ENCODE measurements at regions not wholly inside any gene's neighbourhood (a gene's known extent, or its start where the extent isn't known, plus 50 kb on each side); places are given as distances from the start of the nearest gene placed in this dataset.

DNA sequence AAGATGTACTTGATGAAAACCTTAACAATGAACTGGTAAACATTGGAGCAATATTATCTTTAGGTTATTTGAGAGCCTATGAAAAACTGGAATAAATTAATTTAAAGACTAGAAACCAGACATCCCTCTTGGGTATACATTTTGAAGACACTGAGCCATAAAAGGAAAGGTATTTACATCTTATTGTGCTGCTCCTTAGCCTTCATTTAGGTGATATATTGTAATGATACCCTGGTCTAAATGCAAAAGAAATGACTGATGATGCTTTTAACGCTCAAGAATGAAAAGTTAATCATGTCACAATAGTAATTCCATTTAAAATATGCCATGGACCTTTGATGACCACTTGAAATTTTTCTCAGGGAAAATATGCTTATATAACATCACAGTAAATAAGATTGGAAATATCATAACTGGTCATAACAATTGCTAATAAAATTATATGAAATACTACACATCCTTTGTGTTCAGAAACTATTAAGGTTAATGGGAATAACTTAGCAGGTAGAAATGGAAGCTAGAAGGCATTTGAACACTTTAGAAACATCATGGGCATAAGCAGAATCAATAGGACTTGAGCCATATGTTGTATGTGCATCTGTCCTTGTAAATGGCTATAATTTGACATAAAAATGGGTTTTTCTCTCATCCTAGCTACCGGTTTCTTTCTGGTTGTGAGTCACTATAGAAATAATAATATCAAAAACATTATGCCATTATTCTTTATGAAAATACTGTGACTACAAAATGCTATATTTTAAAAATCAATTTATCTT, 979.7 kb downstream of the RAPGEF2 start:
- H3K36me3 ChIP-seq (ENCODE audit: control insufficient read depth in 2 of 2, extremely low read depth in 1 of 2, insufficient read depth in 2 of 2, low read length in 2 of 2) = no peaks in the 10 kb centered on the region

DNA sequence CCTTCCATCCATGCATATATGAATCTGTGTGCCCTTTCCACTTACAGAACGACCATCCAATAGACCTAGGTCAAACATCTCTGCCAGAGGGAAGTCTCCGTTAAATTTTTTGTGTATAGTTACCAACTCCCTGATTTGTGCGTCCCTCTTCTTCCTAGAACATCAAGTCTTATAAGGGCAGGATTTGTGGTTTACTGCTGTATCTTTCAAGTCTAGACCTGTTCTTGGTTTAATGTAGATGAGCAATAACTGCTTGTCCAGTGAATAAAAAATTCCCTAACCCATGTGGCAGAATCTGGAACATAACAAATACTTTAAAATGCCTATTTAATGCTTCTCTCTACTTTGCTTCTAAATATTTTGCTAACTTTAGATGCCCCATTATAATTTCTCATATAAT, 988.8 kb downstream of the RAPGEF2 start:
- dilution Hi-C loops (cut with MboI; ENCODE audit: extremely low pct_ligation_motif_present, low sequenced_read_pairs) = no loop called here
- H3K27me3 ChIP-seq (ENCODE audit: control insufficient read depth, extremely low read depth, insufficient read depth, low read length) = no peaks in the 10 kb centered on the region
- no peak overlapping the region for H3K4me2 ChIP-seq (ENCODE audit: control insufficient read depth, extremely low read depth, insufficient read depth, low read depth, low read length)
- H3K9me1 ChIP-seq (ENCODE audit: control insufficient read depth, extremely low read depth, insufficient read depth, low read length) = no peaks in the 10 kb centered on the region
- DNase-seq (ENCODE audit: low read depth, low spot score) = peak; percentile 19
- no peaks in the 10 kb centered on the region for H3K36me3 ChIP-seq (ENCODE audit: control insufficient read depth in 2 of 2, extremely low read depth in 1 of 2, insufficient read depth in 2 of 2, low read length in 2 of 2)
- H3K79me2 ChIP-seq (ENCODE audit: control insufficient read depth, insufficient read depth, low read length) = no peaks in the 10 kb centered on the region
- no peak overlapping the region for H3K4me3 ChIP-seq (ENCODE audit: control insufficient read depth in 2 of 3, extremely low read depth in 1 of 3, insufficient read depth in 2 of 3, low read depth in 1 of 3, low read length in 3 of 3)
- H4K20me1 ChIP-seq (ENCODE audit: control insufficient read depth, extremely low read depth, insufficient read depth, low read length) = no peaks in the 10 kb centered on the region
- H3K27ac ChIP-seq (ENCODE audit: control insufficient read depth, insufficient read depth, low read length) = no peak overlapping the region
- no peaks in the 10 kb centered on the region for H3K4me1 ChIP-seq (ENCODE audit: control insufficient read depth, extremely low read depth, insufficient read depth, low read length)
- no peak overlapping the region for H3K9ac ChIP-seq (ENCODE audit: control insufficient read depth, extremely low read depth, insufficient read depth, low read length)
- FAIRE-seq = no peak
- H3K9me3 ChIP-seq (ENCODE audit: control insufficient read depth, low read depth, low read length) = no peaks in the 10 kb centered on the region
- no peak overlapping the region for H2AFZ ChIP-seq (ENCODE audit: control insufficient read depth, low read length)
- TF ChIP-seq EZH2 (IDR thresholded peaks at IDR 0.05; ENCODE audit: low read length) (no peak), CTCF (optimal IDR thresholded peaks at IDR 0.05 in 1 of 3, IDR thresholded peaks at IDR 0.05 in 1 of 3, conservative IDR thresholded peaks at IDR 0.05 in 1 of 3; ENCODE audit: extremely low read depth in 1 of 3, insufficient read depth in 2 of 3, low read length in 3 of 3) (no peak)

More for the DNA sequence above, 979.7 kb downstream of the RAPGEF2 start:
- Histone ChIP-seq H3K79me2 (ENCODE audit: control insufficient read depth, insufficient read depth, low read length) (no peaks in the 10 kb centered on the region), H3K9me3 (ENCODE audit: control insufficient read depth, low read depth, low read length) (no peaks in the 10 kb centered on the region), H4K20me1 (ENCODE audit: control insufficient read depth, extremely low read depth, insufficient read depth, low read length) (no peaks in the 10 kb centered on the region), H3K9ac (ENCODE audit: control insufficient read depth, extremely low read depth, insufficient read depth, low read length) (no peak overlapping the region), H3K27ac (ENCODE audit: control insufficient read depth, insufficient read depth, low read length) (no peak overlapping the region), H3K4me3 (ENCODE audit: control insufficient read depth in 2 of 3, extremely low read depth in 1 of 3, insufficient read depth in 2 of 3, low read depth in 1 of 3, low read length in 3 of 3) (no peak overlapping the region), H3K27me3 (ENCODE audit: control insufficient read depth, extremely low read depth, insufficient read depth, low read length) (no peaks in the 10 kb centered on the region), H3K4me1 (ENCODE audit: control insufficient read depth, extremely low read depth, insufficient read depth, low read length) (no peaks in the 10 kb centered on the region), H3K4me2 (ENCODE audit: control insufficient read depth, extremely low read depth, insufficient read depth, low read depth, low read length) (no peak overlapping the region), H3K9me1 (ENCODE audit: control insufficient read depth, extremely low read depth, insufficient read depth, low read length) (no peaks in the 10 kb centered on the region), H2AFZ (ENCODE audit: control insufficient read depth, low read length) (no peak overlapping the region)
- TF ChIP-seq EZH2 (IDR thresholded peaks at IDR 0.05; ENCODE audit: low read length) (no peak), CTCF (optimal IDR thresholded peaks at IDR 0.05 in 1 of 3, IDR thresholded peaks at IDR 0.05 in 1 of 3, conservative IDR thresholded peaks at IDR 0.05 in 1 of 3; ENCODE audit: extremely low read depth in 1 of 3, insufficient read depth in 2 of 3, low read length in 3 of 3) (no peak)
- DNase-seq (ENCODE audit: low read depth, low spot score) (no peak), FAIRE-seq (no peak)
- dilution Hi-C loops (cut with MboI; ENCODE audit: extremely low pct_ligation_motif_present, low sequenced_read_pairs) = no loop called here

Data from keratinocyte (primary cell).